HG02885 (cell line): ENCODE measurements at regions not wholly inside any gene's neighbourhood (a gene's known extent, or its start where the extent isn't known, plus 50 kb on each side); places are given as distances from the start of the nearest gene placed in this dataset.
"Not testable (repeated sequence)": the region's sequence is repeated elsewhere in the genome, so short reads cannot be mapped to it uniquely, and the experiment has no call there.

Experiments
- ATAC-seq: cut with Tn5 transposase; IDR thresholded peaks from one replicate; pipeline ENCODE4 v1.9.1; 2021; ENCODE audit warnings: mild to moderate bottlenecking; ENCODE audit not compliant: unreplicated experiment, poor library complexity

DNA sequence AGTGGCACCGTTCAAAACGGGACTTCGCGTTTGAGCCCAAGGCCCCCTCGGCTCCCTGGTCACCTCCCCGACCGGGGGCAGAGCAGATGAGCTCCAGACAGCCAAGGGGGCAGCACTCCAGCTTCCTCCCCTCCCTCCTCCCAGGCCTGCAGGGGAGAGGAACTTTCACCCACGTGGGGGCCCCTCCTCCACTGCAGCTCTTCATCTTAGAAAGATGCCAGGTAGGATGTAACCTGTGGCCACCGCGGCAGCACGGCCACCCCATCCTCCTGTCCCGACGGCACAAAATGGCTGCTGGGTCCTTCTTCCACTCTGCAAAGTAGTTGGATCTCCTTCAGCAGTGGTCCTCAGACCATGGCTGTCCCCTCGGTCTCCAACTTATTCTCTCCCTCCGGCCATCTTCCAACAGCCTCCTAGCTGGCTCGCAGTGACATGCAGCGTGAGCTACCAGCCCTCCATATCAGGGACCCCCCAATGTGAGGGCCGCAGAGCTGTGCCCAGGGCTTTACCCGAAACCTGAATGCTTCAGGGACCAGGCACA, 94.5 kb upstream of the ID2 start:
- ATAC-seq, result no peak

- ATAC-seq, result no peak
Observed at GRCh38 chr2:8587920-8588830, 93.7 kb upstream of the ID2 start.

- no peak for ATAC-seq
Observed at GRCh38 chr2:8588831-8589191, 93.0 kb upstream of the ID2 start.

DNA sequence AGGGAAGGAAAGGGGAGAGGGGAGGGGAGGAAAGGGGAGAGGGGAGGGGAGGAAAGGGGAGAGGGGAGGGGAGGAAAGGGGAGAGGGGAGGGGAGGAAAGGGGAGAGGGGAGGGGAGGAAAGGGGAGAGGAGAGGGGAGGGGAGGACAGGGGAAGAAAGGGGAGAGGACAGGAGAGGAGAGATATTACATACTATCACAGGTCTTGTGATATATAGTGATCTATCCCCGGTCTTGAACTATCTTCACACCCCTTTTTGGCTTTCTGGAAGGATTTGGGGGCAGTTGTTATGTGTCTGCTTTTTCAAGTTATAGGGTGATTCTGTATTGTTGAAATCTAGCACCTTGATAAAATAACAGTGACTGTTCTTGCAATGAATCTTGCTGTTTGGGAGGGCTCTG, 92.1 kb upstream of the ID2 start:
- ATAC-seq, result no peak

DNA sequence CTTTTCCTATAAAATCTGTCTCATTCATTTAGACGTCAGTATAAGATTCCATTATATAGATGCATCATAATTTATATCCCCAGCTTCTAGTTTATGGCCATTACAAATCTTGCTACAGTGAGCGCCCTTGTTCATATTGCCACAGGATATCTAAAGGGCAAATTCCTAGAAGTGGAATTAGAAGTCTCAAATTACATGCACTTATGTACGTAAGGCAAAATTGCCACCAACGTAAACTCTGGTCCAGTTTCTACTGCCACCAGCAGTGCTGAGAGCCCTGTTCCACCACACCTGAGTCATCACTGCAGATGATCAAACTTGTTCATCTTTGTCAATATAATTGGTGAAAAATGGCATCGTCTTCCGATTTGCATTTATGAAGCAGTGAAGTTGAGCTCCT, 90.9 kb upstream of the ID2 start:
- ATAC-seq, result no peak

GRCh38 chr2:8592736-8593135, 89.1 kb upstream of the ID2 start:
- no peak for ATAC-seq

- no peak for ATAC-seq
Observed at GRCh38 chr2:8593243-8593642, 88.6 kb upstream of the ID2 start.

DNA sequence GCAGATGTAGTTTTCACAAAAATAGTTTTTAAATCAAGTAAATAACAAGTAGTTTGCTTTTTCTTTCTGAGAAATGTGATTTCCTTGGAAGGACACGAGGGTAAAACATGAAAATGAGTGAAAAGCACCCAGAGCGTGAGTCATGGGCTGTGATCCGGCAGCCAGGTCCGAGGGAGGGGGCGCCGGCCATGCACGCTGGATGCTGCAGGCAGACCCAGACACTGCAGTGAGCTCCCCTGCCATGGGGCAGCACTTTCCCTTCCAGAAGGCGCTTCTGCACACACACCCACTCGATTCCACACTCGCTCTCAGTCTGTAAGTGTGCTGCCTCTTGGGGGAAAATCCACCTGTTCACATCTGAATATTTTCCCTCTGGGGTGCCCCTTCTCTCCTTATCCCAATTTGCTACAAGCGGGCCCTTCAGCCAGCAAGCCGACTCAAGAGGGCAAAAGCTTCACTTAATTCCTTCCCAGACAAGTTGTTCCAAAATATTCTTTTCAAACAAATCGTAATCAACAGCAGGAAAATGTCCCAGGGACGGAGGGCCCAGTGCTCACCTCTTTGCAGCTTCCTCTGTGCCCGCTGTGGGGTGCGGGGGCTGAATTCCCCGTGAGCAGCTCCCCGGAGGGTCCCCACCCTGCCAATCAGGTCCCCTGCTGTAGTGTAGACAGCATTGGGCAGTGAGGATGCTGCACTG, 87.0 kb upstream of the ID2 start:
- ATAC-seq, result no peak

- ATAC-seq, result no peak
Observed at GRCh38 chr2:8595428-8595805, 86.4 kb upstream of the ID2 start.

GRCh38 chr2:8595811-8596600, 85.8 kb upstream of the ID2 start:
- no peak for ATAC-seq

- no peak for ATAC-seq
Observed at GRCh38 chr2:8597094-8597493, 84.8 kb upstream of the ID2 start.

- no peak for ATAC-seq
Observed at GRCh38 chr2:8597559-8598225, 84.2 kb upstream of the ID2 start.

DNA sequence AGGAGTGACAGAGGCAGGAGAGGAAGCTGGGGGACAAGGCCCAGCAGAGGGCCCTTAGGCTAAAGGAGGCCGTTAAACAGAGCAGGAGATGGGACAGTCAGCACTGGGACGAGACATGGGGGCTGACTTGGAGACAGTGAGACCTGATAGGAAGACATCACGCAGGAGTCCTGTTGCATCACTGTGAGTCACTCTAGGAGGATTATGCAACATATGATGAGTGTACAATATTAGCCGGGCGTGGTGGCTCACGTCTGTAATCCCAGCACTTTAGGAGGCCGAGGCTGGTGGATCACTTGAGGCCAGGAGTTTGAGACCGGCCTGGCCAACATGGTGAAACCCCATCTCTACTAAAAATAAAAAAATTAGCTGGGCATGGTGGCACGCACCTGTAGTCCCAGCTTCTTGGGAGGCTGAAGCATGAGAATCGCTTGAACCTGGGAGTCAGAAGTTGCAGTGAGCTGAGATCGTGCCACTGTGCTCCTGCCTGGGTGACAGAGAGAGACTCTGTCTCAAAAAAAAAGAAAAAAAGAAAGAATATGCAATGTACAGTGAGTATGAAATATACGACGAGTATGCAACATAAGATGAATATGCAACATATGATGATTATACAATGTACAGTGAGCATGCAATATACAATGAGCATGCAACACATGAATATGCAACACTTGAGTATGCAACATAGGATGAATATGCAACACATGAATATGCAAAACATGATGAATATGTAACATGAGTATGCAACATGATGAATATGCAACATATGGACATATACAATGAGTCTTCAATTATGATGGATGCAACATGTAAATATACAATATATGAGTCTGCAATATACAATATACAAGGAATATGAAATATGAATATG, 83.3 kb upstream of the ID2 start:
- no peak for ATAC-seq

DNA sequence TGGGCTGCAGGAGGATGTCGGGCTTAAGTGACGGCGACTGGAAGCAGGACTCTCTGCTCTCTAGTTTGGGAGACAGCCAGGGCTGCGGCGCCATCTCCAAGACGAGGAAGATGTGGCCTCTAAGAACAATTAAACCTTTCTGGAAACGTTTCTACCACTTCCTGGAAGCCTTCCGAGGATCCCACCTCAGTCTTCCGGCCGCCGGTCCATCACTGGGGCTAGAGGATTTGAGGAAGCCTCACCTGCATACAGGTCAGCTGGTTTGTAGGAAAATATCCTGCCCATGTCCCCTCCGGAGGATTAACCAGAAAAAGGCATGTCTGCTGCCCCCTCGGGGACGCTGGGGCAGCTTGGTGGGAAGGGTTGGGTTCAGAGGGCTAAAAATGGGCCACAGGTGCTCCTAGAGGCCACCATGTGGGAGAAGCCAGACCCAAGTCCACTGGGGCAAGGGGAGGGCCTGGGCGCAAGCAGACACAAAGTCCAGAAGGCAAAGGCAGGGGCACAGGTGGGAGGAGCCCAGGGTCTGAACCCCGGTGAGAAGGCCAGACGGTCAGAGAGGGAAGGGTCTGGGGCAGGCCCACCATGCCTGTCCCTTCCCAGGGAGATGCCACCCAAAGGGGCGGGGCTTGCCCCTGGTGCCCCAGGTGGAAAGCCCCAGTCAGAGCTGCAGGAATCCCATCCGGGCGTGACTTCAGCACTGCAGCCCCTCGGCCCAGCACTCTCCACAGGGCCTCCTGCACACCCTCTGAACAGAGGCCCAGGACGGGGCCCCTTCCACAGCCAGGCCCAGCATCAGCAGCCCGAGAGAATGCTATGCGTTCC, 82.2 kb upstream of the ID2 start:
- no peak for ATAC-seq

GRCh38 chr2:8600456-8600855, 81.4 kb upstream of the ID2 start:
- ATAC-seq, result no peak

GRCh38 chr2:8602809-8603208, 79.0 kb upstream of the ID2 start:
- peak; percentile 49 for ATAC-seq

GRCh38 chr2:8603356-8603755, 78.5 kb upstream of the ID2 start:
- not testable (repeated sequence) for ATAC-seq

DNA sequence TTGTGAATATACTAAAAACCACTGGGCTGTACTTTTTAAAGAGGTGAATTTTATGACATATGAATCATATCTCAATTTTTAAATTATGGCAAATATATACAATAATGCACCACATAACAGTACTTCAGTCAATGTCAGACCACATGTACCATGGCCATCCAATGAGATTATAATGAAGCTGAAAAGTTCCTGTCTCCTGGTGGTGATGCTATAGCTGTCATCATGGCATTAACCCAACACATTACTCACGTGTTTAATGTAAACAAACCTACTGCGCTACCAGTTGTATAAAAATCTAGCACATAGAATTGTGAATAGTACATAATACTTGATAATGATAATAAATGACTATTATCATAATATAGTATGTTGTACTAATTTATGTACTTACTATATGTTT, 77.6 kb upstream of the ID2 start:
- ATAC-seq, result no peak
